Calu3 (cell line): ENCODE measurements at regions not wholly inside any gene's neighbourhood (a gene's known extent, or its start where the extent isn't known, plus 50 kb on each side); places are given as distances from the start of the nearest gene placed in this dataset.
A peak's percentile ranks its signal among the peaks of the same experiment; 100 is the strongest.

ENCODE experiments used
- BruUV-seq: library from RNA; stranded (reverse); fragments of 400-500 nt; replicated peaks from 2 replicates; lab custom pipeline; 2021; lab: Mats Ljungman, UMichigan
- CTCF ChIA-PET: fragments of 300-600 bp; sonication (Branson Sonifier 250); formaldehyde crosslinking; loops from one replicate; lab custom pipeline; 2022; ENCODE audit warnings: antibody characterized with exemption; lab: Charles Lee
- DNase-seq: peaks from one replicate; pipeline ENCODE4 v3.0.0; 2022
- H3K27ac Mint-ChIP-seq: one replicate; pipeline ENCODE4 v1.8.0; 2022; ENCODE audit warnings: mixed read lengths; ENCODE audit not compliant: unreplicated experiment
- H3K27me3 Mint-ChIP-seq: one replicate; pipeline ENCODE4 v1.8.0; 2022; ENCODE audit warnings: mixed read lengths; ENCODE audit not compliant: unreplicated experiment
- H3K36me3 Mint-ChIP-seq: one replicate; pipeline ENCODE4 v1.8.0; 2022; ENCODE audit warnings: mild to moderate bottlenecking, moderate library complexity, mixed read lengths; ENCODE audit not compliant: insufficient read depth, unreplicated experiment
- H3K4me1 Mint-ChIP-seq: one replicate; pipeline ENCODE4 v1.8.0; 2022; ENCODE audit warnings: mild to moderate bottlenecking, low read depth, mixed read lengths; ENCODE audit not compliant: unreplicated experiment
- H3K4me3 Mint-ChIP-seq: one replicate; pipeline ENCODE4 v1.8.0; 2022; ENCODE audit warnings: mild to moderate bottlenecking, low read depth, moderate library complexity, mixed read lengths; ENCODE audit not compliant: unreplicated experiment
- H3K9me3 Mint-ChIP-seq: one replicate; pipeline ENCODE4 v1.8.0; 2022; ENCODE audit warnings: low read depth, mixed read lengths; ENCODE audit not compliant: unreplicated experiment
- intact Hi-C: fragments of 100-400 bp; cut with micrococcal nuclease; formaldehyde crosslinking; loops from one replicate; pipeline ENCODE4 v1.10.0; 2022; ENCODE audit not compliant: unreplicated experiment
- TF ChIP-seq, protein P1 (sequence below): fragments of 200-600 bp; IDR thresholded peaks from one replicate; pipeline ENCODE4 v1.8.0; 2022; ENCODE audit warnings: antibody characterized with exemption; ENCODE audit not compliant: unreplicated experiment

DNA sequence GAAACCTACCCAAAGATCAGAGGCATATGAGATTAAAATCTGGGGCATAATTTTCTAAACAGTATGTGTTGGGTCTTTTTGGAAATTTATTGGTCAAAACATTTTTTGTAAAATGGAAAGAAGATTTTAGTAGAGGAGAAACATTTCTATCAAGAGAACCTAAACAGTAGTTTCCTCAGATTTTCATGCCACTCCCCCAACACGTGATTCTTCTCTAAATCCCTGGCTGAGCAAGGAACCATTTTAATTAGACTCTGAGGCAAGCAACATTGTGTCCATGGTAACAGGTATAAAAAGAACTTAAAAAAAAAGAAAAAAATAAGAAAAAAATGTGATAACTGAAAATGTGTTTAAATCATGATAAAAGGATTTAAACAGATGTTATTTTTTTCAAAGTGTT, 1105.2 kb upstream of the ZEB2 start:
- Mint-ChIP-seq H3K27me3 (no peaks in the 10 kb centered on the region), H3K4me1 (no peaks in the 10 kb centered on the region), H3K27ac (no peak overlapping the region), H3K4me3 (no peak overlapping the region), H3K9me3 (no peaks in the 10 kb centered on the region), H3K36me3 (no peaks in the 10 kb centered on the region)
- CTCF ChIA-PET = no interaction called here
- TF ChIP-seq, protein P1, sequence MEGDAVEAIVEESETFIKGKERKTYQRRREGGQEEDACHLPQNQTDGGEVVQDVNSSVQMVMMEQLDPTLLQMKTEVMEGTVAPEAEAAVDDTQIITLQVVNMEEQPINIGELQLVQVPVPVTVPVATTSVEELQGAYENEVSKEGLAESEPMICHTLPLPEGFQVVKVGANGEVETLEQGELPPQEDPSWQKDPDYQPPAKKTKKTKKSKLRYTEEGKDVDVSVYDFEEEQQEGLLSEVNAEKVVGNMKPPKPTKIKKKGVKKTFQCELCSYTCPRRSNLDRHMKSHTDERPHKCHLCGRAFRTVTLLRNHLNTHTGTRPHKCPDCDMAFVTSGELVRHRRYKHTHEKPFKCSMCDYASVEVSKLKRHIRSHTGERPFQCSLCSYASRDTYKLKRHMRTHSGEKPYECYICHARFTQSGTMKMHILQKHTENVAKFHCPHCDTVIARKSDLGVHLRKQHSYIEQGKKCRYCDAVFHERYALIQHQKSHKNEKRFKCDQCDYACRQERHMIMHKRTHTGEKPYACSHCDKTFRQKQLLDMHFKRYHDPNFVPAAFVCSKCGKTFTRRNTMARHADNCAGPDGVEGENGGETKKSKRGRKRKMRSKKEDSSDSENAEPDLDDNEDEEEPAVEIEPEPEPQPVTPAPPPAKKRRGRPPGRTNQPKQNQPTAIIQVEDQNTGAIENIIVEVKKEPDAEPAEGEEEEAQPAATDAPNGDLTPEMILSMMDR = no peak
- intact Hi-C loops = loop anchor here (10.0 kb wide), 1 partner anchor 130 kb away; no protein-coding TSS in a partner anchor
- no TSS peak for BruUV-seq
- no peak for DNase-seq

DNA sequence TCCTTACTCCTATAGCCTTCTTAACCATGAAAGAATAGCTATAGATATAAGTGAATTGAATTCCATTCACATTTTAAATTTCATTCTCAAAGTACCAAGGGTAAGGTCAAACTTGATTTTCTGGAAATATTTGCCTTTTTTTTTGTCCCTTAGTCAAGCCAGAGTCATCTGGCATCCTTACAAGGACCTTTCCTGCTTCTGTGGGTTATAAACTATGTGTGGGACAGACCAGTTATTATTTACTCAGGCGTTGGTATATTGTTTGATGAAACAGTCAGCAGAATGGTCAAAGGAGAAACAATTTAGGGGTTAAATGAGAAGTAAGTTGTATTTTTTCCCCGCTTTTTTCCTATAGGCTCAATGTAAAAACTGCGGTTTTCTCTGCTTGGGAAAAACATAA, 1103.2 kb upstream of the ZEB2 start:
- no peaks in the 10 kb centered on the region for H3K9me3 Mint-ChIP-seq
- TF ChIP-seq, protein P1 = no peak
- H3K4me1 Mint-ChIP-seq = no peaks in the 10 kb centered on the region
- no TSS peak for BruUV-seq
- DNase-seq = peak; percentile 8
- H3K27ac Mint-ChIP-seq = peak overlapping the region; percentile 36
- no peaks in the 10 kb centered on the region for H3K27me3 Mint-ChIP-seq
- H3K36me3 Mint-ChIP-seq = no peaks in the 10 kb centered on the region
- intact Hi-C loops = loop anchor here (10.0 kb wide), 1 partner anchor 132 kb away; no protein-coding TSS in a partner anchor
- no peak overlapping the region for H3K4me3 Mint-ChIP-seq
- CTCF ChIA-PET = no interaction called here

DNA sequence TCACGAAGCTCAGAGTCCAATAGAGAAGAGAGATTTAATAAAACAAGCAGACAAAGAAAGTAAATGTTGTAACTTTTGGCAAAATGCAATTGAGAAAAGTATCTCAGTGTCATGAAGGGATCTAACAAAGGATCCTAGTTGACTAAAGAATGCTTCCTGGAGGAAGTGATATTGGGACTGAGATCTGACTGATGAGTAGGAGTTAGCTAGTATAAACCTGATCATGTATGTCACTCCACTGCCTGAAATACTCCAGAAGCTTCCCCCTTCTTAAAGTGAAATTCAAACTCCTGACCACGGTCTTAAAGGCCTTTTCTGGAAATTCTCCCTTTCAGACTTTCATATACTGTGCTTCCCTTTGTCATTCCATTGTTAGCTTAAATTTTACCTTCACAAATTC, 1102.4 kb upstream of the ZEB2 start:
- H3K27me3 Mint-ChIP-seq = no peaks in the 10 kb centered on the region
- H3K9me3 Mint-ChIP-seq = no peaks in the 10 kb centered on the region
- intact Hi-C loops = loop anchor here (10.0 kb wide), 1 partner anchor 133 kb away; no protein-coding TSS in a partner anchor
- DNase-seq = no peak
- no peak overlapping the region for H3K27ac Mint-ChIP-seq
- no peaks in the 10 kb centered on the region for H3K36me3 Mint-ChIP-seq
- TF ChIP-seq, protein P1 = no peak
- BruUV-seq = no TSS peak
- H3K4me1 Mint-ChIP-seq = no peaks in the 10 kb centered on the region
- no peak overlapping the region for H3K4me3 Mint-ChIP-seq
- CTCF ChIA-PET = no interaction called here

DNA sequence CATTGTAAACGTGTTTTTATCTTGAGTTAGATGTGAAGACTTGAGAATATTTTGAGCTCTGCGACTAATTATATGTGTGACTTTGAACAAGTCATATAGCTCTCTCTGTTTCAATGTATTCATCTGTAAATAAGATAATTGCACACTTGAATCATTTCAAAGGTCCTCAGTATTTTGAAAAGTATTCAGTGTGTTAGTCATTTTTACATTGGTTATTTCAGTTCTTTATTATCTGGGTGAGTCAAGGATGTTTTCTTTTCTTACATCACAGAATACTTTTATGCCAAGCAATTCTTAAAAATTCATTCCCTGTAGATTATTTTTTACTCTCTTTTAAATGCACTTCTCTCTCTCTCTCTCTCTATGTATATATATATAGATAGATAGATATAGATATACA, 1098.0 kb upstream of the ZEB2 start:
- CTCF ChIA-PET = no interaction called here
- no peaks in the 10 kb centered on the region for H3K4me1 Mint-ChIP-seq
- intact Hi-C loops = no loop called here
- H3K4me3 Mint-ChIP-seq = no peak overlapping the region
- TF ChIP-seq, protein P1 = no peak
- H3K27ac Mint-ChIP-seq = no peak overlapping the region
- BruUV-seq = no TSS peak
- H3K27me3 Mint-ChIP-seq = no peaks in the 10 kb centered on the region
- no peaks in the 10 kb centered on the region for H3K36me3 Mint-ChIP-seq
- peaks cover 6% of the 10 kb centered on the region for H3K9me3 Mint-ChIP-seq
- DNase-seq = no peak
